HG03342 (cell line): ENCODE measurements at regions not wholly inside any gene's neighbourhood (a gene's known extent, or its start where the extent isn't known, plus 50 kb on each side); places are given as distances from the start of the nearest gene placed in this dataset.

Source experiments
- ATAC-seq: cut with Tn5 transposase; IDR thresholded peaks from one replicate; pipeline ENCODE4 v1.9.1; 2021; ENCODE audit warnings: mild to moderate bottlenecking, moderate library complexity; ENCODE audit not compliant: unreplicated experiment

DNA sequence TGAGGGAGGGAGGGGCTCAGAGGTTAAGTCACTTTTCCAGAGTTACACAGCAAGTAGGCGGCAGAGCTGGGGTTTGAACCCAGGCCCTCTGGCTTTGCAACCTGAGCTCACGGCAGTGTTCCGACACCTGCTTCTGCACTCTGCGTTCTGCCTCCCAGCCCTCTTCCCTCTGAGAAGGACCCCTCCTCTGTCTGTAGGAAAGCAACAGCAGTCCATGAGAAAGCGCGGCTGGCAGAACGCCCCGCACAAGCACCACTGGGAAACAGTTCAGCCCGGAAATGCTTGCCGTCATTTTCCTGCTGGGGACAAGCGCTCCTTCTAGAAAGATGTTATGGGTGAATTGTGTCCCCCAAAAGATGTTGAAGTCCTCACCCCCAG, 241.1 kb downstream of the NPHP4 start:
- ATAC-seq: no peak

DNA sequence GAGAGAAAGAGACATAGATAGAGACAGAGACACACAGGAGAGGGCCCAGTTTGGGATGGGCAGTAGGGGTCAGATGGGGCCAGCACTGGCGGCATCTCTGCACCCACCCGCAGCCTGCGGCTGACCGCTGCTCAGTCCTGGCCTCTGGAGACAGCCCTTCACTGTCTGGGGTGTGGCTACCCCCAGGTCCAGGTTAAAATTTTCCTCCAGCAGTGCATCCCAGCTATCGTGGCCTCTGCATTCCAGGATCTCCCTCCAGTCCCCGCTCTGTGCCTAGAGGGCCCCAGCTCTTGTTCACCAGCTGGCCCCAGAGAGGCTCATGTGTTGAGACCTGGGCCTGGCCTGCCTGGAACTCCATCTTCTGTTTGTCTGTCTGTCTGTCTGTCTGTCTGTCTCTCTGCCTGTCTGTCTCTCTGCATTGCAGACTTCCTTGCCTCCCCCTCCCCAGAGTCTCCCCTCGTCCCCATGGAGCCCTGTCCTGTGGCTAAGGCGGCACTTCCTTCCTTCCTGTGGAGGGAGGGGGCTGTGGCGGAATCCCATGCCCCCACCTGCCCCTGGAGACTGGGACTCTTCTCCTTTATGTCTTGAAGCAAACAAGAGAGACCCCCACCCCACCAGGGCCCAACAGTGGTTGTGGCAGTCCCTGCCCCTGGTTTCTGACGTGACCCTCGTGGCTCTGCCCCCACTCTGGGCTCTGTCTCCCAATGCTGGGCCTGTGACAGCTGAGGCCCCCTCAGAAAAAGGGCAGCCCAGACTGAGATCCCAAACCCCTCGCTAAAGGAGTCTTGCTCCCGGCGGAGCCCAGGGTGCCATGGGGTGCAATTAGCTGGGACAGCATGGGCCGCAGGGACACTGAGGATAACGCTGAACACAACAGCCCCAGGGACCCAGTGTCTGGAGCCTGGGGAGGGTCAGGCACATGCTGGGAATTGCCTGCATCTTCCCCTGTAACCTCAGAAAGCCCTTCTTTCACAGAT, 241.8 kb downstream of the NPHP4 start:
- no peak for ATAC-seq

- ATAC-seq: no peak
These were observed 243.7 kb downstream of the NPHP4 start for GRCh38 chr1:5748286-5749225.

- no peak for ATAC-seq
These were observed 244.6 kb downstream of the NPHP4 start for GRCh38 chr1:5747426-5748285.

- ATAC-seq: no peak
These were observed 245.4 kb downstream of the NPHP4 start for GRCh38 chr1:5746611-5747425.

- peak; percentile 64 for ATAC-seq
These were observed 246.2 kb downstream of the NPHP4 start for GRCh38 chr1:5745800-5746610.

DNA sequence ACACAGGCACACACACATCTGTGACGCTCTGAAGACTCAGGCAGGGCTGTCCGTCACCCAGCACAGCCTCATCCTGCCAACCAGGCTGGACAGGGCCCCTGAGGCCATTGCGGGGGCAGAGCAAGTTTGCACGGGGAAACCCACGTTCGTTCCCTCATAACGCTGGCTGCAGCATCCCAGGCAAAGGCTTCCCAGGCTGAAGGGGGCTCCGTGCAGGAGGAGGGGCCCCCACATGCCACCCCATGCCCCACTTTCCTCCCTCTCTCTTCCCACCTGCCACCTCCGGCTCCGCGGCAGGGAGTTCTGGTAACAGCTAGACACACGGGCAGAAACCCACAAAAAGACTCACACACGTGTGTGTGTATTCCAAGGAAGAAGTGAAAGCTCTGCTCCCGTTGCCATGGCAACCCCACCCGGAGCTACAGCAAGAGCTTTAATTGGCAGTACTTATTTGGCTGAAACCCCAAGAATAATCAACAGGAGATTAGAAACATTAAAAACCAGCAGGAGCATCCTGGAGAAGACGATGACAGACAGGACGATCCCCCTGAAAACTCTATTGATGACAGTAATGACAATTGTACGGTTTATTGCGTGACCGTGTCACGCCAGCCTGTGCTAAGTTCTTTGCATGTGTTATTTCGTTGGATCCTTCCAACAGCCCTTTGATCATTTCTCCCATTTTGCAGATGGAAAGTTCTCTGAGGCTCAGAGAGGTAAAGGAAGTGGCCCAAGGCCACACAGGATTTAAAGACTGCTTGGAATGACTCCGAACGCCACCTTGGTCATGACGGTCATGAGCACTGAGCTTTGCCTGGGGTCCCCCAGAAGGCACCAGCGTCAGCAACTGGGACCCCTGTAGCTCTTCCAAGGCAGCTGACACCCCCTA, 247.1 kb downstream of the NPHP4 start:
- peak; percentile 11 for ATAC-seq

DNA sequence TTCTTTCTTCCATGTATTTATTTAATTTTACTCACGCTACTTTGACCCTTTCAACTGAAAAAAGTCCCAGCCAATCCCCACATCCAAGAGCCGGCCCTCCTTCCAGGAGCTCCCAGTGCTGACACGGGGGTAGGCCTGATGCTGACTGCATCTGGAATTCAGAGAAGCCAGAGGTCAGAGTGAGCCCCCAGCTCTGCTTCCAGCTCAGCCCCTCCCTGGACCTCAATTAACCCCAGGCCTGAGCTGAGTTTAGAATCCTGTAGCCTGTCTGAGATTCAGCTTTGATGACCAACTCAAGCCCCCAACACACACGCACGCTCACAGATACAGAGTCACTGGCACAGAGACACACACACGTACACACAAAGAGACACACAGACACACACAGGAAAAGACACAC, 247.9 kb downstream of the NPHP4 start:
- no peak for ATAC-seq

- ATAC-seq: no peak
These were observed 248.7 kb downstream of the NPHP4 start for GRCh38 chr1:5743435-5744095.

- no peak for ATAC-seq
These were observed 249.4 kb downstream of the NPHP4 start for GRCh38 chr1:5742801-5743200.

GRCh38 chr1:5742032-5742431, 250.2 kb downstream of the NPHP4 start:
- ATAC-seq: no peak

- no peak for ATAC-seq
These were observed 251.1 kb downstream of the NPHP4 start for GRCh38 chr1:5740865-5741860.

GRCh38 chr1:5740450-5740849, 251.8 kb downstream of the NPHP4 start:
- no peak for ATAC-seq

DNA sequence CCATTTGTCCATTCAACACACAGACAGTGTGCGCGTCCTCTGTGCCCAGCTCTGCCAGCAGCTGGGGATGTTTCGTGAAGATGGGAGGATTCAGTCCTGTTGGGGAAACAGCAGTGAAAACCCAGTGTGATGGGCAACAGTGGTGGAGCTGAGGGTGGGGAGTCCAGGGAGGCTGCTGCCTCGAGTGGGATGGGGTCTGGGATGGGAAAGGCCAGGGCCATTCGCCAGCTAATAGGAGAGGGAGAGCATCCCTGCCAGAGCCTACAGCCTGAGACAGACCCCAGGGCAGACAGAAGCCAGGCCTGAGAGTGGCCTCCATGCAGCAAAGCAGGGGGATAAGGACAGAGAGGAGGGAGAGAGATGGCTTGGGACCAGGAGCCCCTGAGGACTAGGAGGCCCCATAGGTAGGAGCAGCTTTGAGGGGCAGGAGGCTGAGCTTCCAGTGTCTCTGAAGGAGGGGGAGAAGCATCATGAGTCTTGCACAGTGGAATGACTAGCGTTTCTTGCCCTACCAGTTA, 252.6 kb downstream of the NPHP4 start:
- no peak for ATAC-seq

DNA sequence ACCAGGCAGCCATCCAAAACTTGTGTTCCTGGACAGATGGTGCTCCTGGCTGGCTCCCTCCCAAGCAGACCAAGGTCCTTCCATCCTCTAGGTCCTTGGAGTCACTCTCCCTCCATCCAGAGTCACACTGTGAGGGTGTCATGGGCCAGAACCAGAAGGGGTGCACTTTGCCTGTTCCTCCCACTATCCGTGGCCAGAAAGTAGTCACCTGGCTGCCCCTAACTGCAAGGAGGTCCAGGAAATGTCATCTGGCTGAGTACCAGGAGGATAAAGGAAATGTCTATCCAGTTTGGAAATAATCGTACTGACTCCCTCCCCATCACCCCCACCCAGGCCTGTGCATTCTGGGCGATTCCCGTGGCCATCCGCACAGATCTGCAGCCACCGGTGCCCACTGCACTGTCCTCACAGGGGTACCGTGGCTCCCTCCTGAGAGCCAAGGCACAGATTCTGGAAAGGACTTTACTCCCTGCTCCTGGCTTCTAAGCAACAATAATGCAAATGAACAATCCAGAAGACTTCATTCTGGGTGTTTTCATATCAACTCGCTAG, 253.2 kb downstream of the NPHP4 start:
- no peak for ATAC-seq

DNA sequence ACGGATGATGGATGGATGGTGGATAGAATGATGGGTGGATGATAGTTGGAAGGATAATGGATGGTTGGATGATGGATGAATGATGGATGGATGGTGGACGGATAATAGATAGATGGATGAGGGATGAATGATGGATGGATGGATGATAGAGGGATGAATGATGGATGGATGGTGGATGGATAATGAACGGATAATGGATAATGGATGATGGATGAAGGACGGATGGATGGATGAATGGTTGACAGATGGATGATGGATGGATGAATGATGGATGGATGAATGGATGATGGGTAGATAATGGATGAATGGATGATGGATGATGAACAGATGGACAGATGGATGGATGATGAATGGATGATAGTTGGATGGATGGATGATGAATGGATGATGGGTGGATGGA, 255.1 kb downstream of the NPHP4 start:
- no peak for ATAC-seq
